ENCODE measurements at regions not wholly inside any gene's neighbourhood (a gene's known extent, or its start where the extent isn't known, plus 50 kb on each side); places are given as distances from the start of the nearest gene placed in this dataset.

DNA sequence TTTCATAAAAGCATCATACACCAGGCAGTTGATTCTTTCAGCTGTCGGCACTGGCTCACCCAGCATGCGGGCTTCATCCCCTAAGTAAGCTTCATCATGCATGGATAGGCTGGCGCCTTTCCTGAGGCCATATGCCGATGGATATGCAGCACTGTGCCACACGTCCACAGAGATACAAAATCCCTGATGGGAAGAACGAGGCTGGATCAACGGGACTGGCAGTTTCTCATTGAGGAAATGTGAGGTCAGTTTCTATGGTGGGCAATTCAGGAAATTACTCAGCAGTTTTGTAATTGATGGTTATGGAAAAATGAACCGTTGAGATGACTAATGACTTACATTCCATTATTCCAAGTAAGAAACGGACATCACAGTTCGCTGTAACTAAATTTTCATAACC lies 453.8 kb downstream of the TMEM121 start:
- no peak overlapping the region for H2AK5ac ChIP-seq (ENCODE audit: low read depth, low read length)
- DNase-seq (ENCODE audit: low read depth in 1 of 2, low spot score in 2 of 2) (no peak), FAIRE-seq (no peak)
- no peaks in the 10 kb centered on the region for H3K23me2 ChIP-seq (ENCODE audit: low read depth, low read length)
- H2BK12ac ChIP-seq (ENCODE audit: low read depth, low read length) = no peak overlapping the region
- H4K5ac ChIP-seq (ENCODE audit: insufficient read length, low read depth, low read length) = no peak overlapping the region
- no peak overlapping the region for H4K91ac ChIP-seq (replicated peaks; ENCODE audit: insufficient read length, low read length)
- no peak overlapping the region for H3K9ac ChIP-seq (replicated peaks in 1 of 4; ENCODE audit: extremely low read depth in 1 of 4, low read depth in 3 of 4, low read length in 3 of 4)
- H3K27ac ChIP-seq (ENCODE audit: low read depth, low read length) = no peak overlapping the region
- H2BK5ac ChIP-seq (ENCODE audit: low read depth, low read length) = no peak overlapping the region
- no peak overlapping the region for H2BK20ac ChIP-seq (ENCODE audit: low read length)
- H3K36me3 ChIP-seq (ENCODE audit: control insufficient read depth in 2 of 4, insufficient read depth in 4 of 4, low read length in 3 of 4) = no peaks in the 10 kb centered on the region
- H3K14ac ChIP-seq (ENCODE audit: insufficient read length) = no peak overlapping the region
- no peaks in the 10 kb centered on the region for H3K27me3 ChIP-seq (replicated peaks in 1 of 4; ENCODE audit: control insufficient read depth in 3 of 4, extremely low read depth in 1 of 4, insufficient read depth in 3 of 4, low read length in 3 of 4)
- H3K56ac ChIP-seq (replicated peaks; ENCODE audit: insufficient read length, low read depth, low read length) = no peak overlapping the region
- H3K4ac ChIP-seq (replicated peaks; ENCODE audit: insufficient read length, low read depth, low read length) = no peak overlapping the region
- whole genome bisulfite sequencing, 2 experiments (ENCODE audit: extremely low coverage in 1 of 2, insufficient coverage in 1 of 2, insufficient read length in 1 of 2, insufficient replicate concordance in 2 of 2, low coverage in 1 of 2, low lambda C conversion rate in 2 of 2, missing lambda C conversion rate in 1 of 2) = 76% methylated on average over 10 of the region's 10 CpGs; no CpG with 5 or more reads in 1 of the 2 experiments
- H3K18ac ChIP-seq (ENCODE audit: extremely low read depth, low read length) = no peak overlapping the region
- POLR2A ChIA-PET (ENCODE audit: partially characterized antibody) = no interaction called here
- no peak overlapping the region for H3K4me2 ChIP-seq (ENCODE audit: insufficient read depth in 1 of 2, low read depth in 2 of 2, low read length in 2 of 2)
- CTCF ChIA-PET (ENCODE audit: partially characterized antibody) = no interaction called here
- no peaks in the 10 kb centered on the region for H3K79me2 ChIP-seq (ENCODE audit: control insufficient read depth in 1 of 2, insufficient read depth in 2 of 2, low read length in 2 of 2)
- no peak overlapping the region for H2BK15ac ChIP-seq (ENCODE audit: low read length)
- H3K23ac ChIP-seq (ENCODE audit: insufficient read length) = no peak overlapping the region
- H4K8ac ChIP-seq (ENCODE audit: extremely low read depth, insufficient read depth, low read length) = no peak overlapping the region
- H3K79me1 ChIP-seq (ENCODE audit: low read depth, low read length) = no peaks in the 10 kb centered on the region
- H3K4me3 ChIP-seq (ENCODE audit: extremely low read depth in 1 of 4, insufficient read depth in 2 of 4, low read depth in 3 of 4, low read length in 4 of 4) = no peak overlapping the region
- no peak overlapping the region for H2BK120ac ChIP-seq (replicated peaks; ENCODE audit: low read depth, low read length)
- H3K4me1 ChIP-seq (replicated peaks in 1 of 4; ENCODE audit: control insufficient read depth in 3 of 4, insufficient read depth in 4 of 4, low read length in 3 of 4) = no peaks in the 10 kb centered on the region
- H4K20me1 ChIP-seq (replicated peaks in 1 of 2; ENCODE audit: control insufficient read depth in 1 of 2, insufficient read depth in 2 of 2, low read length in 2 of 2) = no peaks in the 10 kb centered on the region
- H3K9me3 ChIP-seq (ENCODE audit: insufficient read depth in 2 of 2, low read depth in 1 of 2, low read length in 1 of 2) = peaks cover 48 to 91% of the 10 kb centered on the region in 2 experiments
- H2AFZ ChIP-seq (ENCODE audit: low read length) = no peak overlapping the region
- no peak for TF ChIP-seq EGR1 (IDR thresholded peaks at IDR 0.05; ENCODE audit: borderline replicate concordance, low read depth, low read length)
- no peak for TF ChIP-seq BCL11A (IDR thresholded peaks at IDR 0.05; ENCODE audit: low read depth in 2 of 2, low read length in 2 of 2)
- no peak for TF ChIP-seq SRF (IDR thresholded peaks at IDR 0.05; ENCODE audit: low read depth, low read length)
- no peak for TF ChIP-seq NRF1 (IDR thresholded peaks at IDR 0.05; ENCODE audit: low read depth, low read length)
- TF ChIP-seq, protein P1, sequence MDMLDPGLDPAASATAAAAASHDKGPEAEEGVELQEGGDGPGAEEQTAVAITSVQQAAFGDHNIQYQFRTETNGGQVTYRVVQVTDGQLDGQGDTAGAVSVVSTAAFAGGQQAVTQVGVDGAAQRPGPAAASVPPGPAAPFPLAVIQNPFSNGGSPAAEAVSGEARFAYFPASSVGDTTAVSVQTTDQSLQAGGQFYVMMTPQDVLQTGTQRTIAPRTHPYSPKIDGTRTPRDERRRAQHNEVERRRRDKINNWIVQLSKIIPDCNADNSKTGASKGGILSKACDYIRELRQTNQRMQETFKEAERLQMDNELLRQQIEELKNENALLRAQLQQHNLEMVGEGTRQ (IDR thresholded peaks at IDR 0.05; ENCODE audit: low read length) = no peak
- TF ChIP-seq YY1 (IDR thresholded peaks at IDR 0.05; ENCODE audit: low read depth, low read length) = no peak
- no peak for TF ChIP-seq POU5F1 (IDR thresholded peaks at IDR 0.05; ENCODE audit: low read depth, low read length)
- TF ChIP-seq CHD1 (IDR thresholded peaks at IDR 0.05; ENCODE audit: low read depth, low read length) = no peak
- TF ChIP-seq TAF1 (IDR thresholded peaks at IDR 0.05; ENCODE audit: low read depth, low read length) = no peak
- TF ChIP-seq SIN3A (conservative IDR thresholded peaks at IDR 0.05 in 1 of 2, IDR thresholded peaks at IDR 0.05 in 1 of 2; ENCODE audit: low read depth in 1 of 2, low read length in 2 of 2) = no peak
- no peak for TF ChIP-seq BRCA1 (IDR thresholded peaks at IDR 0.05; ENCODE audit: low read depth, low read length)
- TF ChIP-seq, protein P2, sequence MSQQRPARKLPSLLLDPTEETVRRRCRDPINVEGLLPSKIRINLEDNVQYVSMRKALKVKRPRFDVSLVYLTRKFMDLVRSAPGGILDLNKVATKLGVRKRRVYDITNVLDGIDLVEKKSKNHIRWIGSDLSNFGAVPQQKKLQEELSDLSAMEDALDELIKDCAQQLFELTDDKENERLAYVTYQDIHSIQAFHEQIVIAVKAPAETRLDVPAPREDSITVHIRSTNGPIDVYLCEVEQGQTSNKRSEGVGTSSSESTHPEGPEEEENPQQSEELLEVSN (IDR thresholded peaks at IDR 0.05) = no peak
- no peak for TF ChIP-seq BACH1 (IDR thresholded peaks at IDR 0.05; ENCODE audit: low read length)
- TF ChIP-seq SP4 (IDR thresholded peaks at IDR 0.05; ENCODE audit: low read length) = no peak
- no peak for TF ChIP-seq POLR2A (IDR thresholded peaks at IDR 0.05; ENCODE audit: control extremely low read depth in 1 of 2, low read depth in 2 of 2, low read length in 2 of 2)
- no peak for TF ChIP-seq CBX8 (IDR thresholded peaks at IDR 0.05; ENCODE audit: borderline replicate concordance, low read depth, low read length)

Data from H1 (cell line).